Trophoblast cell (in vitro differentiated cells and primary cell): ENCODE measurements at regions not wholly inside any gene's neighbourhood (a gene's known extent, or its start where the extent isn't known, plus 50 kb on each side); places are given as distances from the start of the nearest gene placed in this dataset.
A peak's percentile ranks its signal among the peaks of the same experiment; 100 is the strongest.

Experiments
- DNase-seq, 2 donors: peaks; one replicate each; pipeline ENCODE4 v3.0.0-alpha.2; 2016
- H2AFZ ChIP-seq: 2 replicates; pipeline ENCODE4 v1.6.1; 2013; ENCODE audit warnings: low read length, moderate library complexity, mild to moderate bottlenecking; ENCODE audit not compliant: insufficient read depth, poor library complexity
- H2AK5ac ChIP-seq: 2 replicates; pipeline ENCODE4 v1.6.1; 2013; ENCODE audit warnings: mild to moderate bottlenecking, low read length
- H2BK120ac ChIP-seq: 2 replicates; pipeline ENCODE4 v1.6.1; 2013; ENCODE audit warnings: low read length, mild to moderate bottlenecking, moderate library complexity; ENCODE audit not compliant: insufficient read depth, poor library complexity
- H2BK12ac ChIP-seq: 2 replicates; pipeline ENCODE4 v1.6.1; 2013; ENCODE audit warnings: mild to moderate bottlenecking, low read length, moderate library complexity
- H2BK5ac ChIP-seq: 2 replicates; pipeline ENCODE4 v1.6.1; 2013; ENCODE audit warnings: low read length, low read depth, moderate library complexity, mild to moderate bottlenecking; ENCODE audit not compliant: poor library complexity
- H3K14ac ChIP-seq: 2 replicates; pipeline ENCODE4 v1.6.1; 2013; ENCODE audit warnings: mild to moderate bottlenecking, low read length
- H3K18ac ChIP-seq: 2 replicates; pipeline ENCODE4 v1.6.1; 2013; ENCODE audit warnings: mild to moderate bottlenecking, low read length
- H3K23ac ChIP-seq: 2 replicates; pipeline ENCODE4 v1.6.1; 2013; ENCODE audit warnings: low read length
- H3K27ac ChIP-seq: 2 replicates; pipeline ENCODE4 v1.5.1; 2013; ENCODE audit warnings: low read depth, mild to moderate bottlenecking, inconsistent platforms, low read length, moderate library complexity
- H3K27me3 ChIP-seq: 2 replicates; pipeline ENCODE4 v1.6.1; 2013; ENCODE audit warnings: inconsistent platforms, mild to moderate bottlenecking, low read length, moderate library complexity; ENCODE audit not compliant: insufficient read depth
- H3K36me3 ChIP-seq, 2 experiments: 1 replicate in 1 of 2; 2 replicates in 1 of 2; pipeline ENCODE4 v1.6.1; 2013; ENCODE audit warnings: low read length in 2 of 2, mild to moderate bottlenecking in 2 of 2, moderate library complexity in 1 of 2; ENCODE audit not compliant: insufficient read depth in 2 of 2, control insufficient read depth in 1 of 2
- H3K4ac ChIP-seq: 2 replicates; pipeline ENCODE4 v1.6.1; 2013; ENCODE audit warnings: low read depth, mild to moderate bottlenecking, low read length, moderate library complexity
- H3K4me1 ChIP-seq, 2 experiments: 1 replicate in 1 of 2; 2 replicates in 1 of 2; pipeline ENCODE4 v1.6.1; 2013; ENCODE audit warnings: low read length in 2 of 2, mild to moderate bottlenecking in 2 of 2, moderate library complexity in 1 of 2; ENCODE audit not compliant: insufficient read depth in 2 of 2, control insufficient read depth in 1 of 2
- H3K4me2 ChIP-seq: 2 replicates; pipeline ENCODE4 v1.6.1; 2013; ENCODE audit warnings: inconsistent platforms, mild to moderate bottlenecking, low read length, moderate library complexity
- H3K4me3 ChIP-seq: 2 replicates; pipeline ENCODE4 v1.5.1; 2013; ENCODE audit warnings: mild to moderate bottlenecking, low read depth, low read length, inconsistent platforms
- H3K79me1 ChIP-seq: one replicate; pipeline ENCODE4 v1.6.1; 2013; ENCODE audit warnings: low read length
- H3K79me2 ChIP-seq: 2 replicates; pipeline ENCODE4 v1.6.1; 2013; ENCODE audit warnings: low read length, mild to moderate bottlenecking; ENCODE audit not compliant: control insufficient read depth, insufficient read depth, poor library complexity
- H3K9ac ChIP-seq: 2 replicates; pipeline ENCODE4 v1.6.1; 2013; ENCODE audit warnings: mild to moderate bottlenecking, low read length
- H3K9me3 ChIP-seq: 2 replicates; pipeline ENCODE4 v1.6.1; 2013; ENCODE audit warnings: low read depth, mild to moderate bottlenecking, control low read depth, inconsistent platforms, low read length; ENCODE audit not compliant: insufficient read depth
- H4K12ac ChIP-seq: 2 replicates; pipeline ENCODE4 v1.6.1; 2013; ENCODE audit warnings: low read depth, mild to moderate bottlenecking, low read length, moderate library complexity
- H4K8ac ChIP-seq: 2 replicates; pipeline ENCODE4 v1.6.1; 2013; ENCODE audit warnings: low read depth, mild to moderate bottlenecking, low read length, moderate library complexity
- H4K91ac ChIP-seq: one replicate; pipeline ENCODE4 v1.6.1; 2013; ENCODE audit warnings: low read depth, mild to moderate bottlenecking, low read length, moderate library complexity
- WGBS: extraction: QIAGEN DNeasy Blood & Tissue Kit; methylation state at CpG from one replicate; pipeline ENCODE4 v1.1.7; 2013; ENCODE audit warnings: missing lambda C conversion rate; ENCODE audit not compliant: insufficient read length, insufficient coverage; ENCODE audit errors: extremely low coverage; 5-methylcytosine and 5-hydroxymethylcytosine counted together

- Histone ChIP-seq H3K9ac (no peak overlapping the region), H3K27ac (no peak overlapping the region), H3K18ac (no peak overlapping the region), H3K4me2 (no peak overlapping the region), H4K8ac (no peak overlapping the region), H3K36me3 (no peaks in the 10 kb centered on the region), H4K12ac (no peak overlapping the region), H3K27me3 (no peaks in the 10 kb centered on the region), H3K23ac (no peak overlapping the region), H3K4me1 (no peaks in the 10 kb centered on the region), H2BK120ac (no peak overlapping the region), H3K4me3 (no peak overlapping the region), H3K14ac (no peak overlapping the region), H3K4ac (no peak overlapping the region), H4K91ac (no peak overlapping the region), H2AK5ac (no peak overlapping the region), H3K79me2 (no peaks in the 10 kb centered on the region), H2BK5ac (no peak overlapping the region), H3K79me1 (no peaks in the 10 kb centered on the region), H2AFZ (no peak overlapping the region), H3K9me3 (no peaks in the 10 kb centered on the region), H2BK12ac (no peak overlapping the region)
- no CpG with 5 or more reads among the region's 2 CpGs for WGBS
- DNase-seq = peak in 1 of 2 donors; percentile 41
These were observed 748.1 kb downstream of the GBE1 start for GRCh38 chr3:81013360-81013759.

DNA sequence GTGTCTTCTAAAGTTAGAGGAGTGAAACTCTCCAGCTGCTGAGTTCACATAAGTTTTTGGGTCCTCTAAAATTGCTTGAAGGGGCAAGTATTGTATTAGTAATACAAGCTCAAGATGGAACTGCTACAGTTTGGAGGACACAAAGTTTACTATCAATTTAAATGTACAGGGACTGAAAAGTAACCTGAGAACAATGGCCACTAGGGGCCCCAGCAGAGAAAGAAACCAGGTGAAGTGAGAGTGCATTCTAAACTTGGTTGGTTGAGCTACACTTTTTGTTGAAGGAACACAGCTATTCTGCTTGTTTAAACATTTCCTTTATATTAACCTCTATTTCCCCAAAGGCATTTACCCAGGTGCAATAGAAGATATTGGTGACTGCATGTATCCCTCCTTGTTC is 755.5 kb downstream of the GBE1 start:
- Histone ChIP-seq H4K8ac (no peak overlapping the region), H3K36me3 (no peaks in the 10 kb centered on the region), H2BK120ac (no peak overlapping the region), H3K18ac (no peak overlapping the region), H3K4ac (no peak overlapping the region), H3K79me2 (no peaks in the 10 kb centered on the region), H3K27ac (no peak overlapping the region), H2BK5ac (no peak overlapping the region), H3K27me3 (no peaks in the 10 kb centered on the region), H4K91ac (no peak overlapping the region), H3K9me3 (no peaks in the 10 kb centered on the region), H4K12ac (no peak overlapping the region), H2AK5ac (no peak overlapping the region), H3K14ac (no peak overlapping the region), H2AFZ (no peak overlapping the region), H3K79me1 (no peaks in the 10 kb centered on the region), H3K23ac (no peak overlapping the region), H3K4me1 (no peaks in the 10 kb centered on the region), H3K9ac (no peak overlapping the region), H2BK12ac (no peak overlapping the region), H3K4me2 (no peak overlapping the region), H3K4me3 (no peak overlapping the region)
- DNase-seq = peak in 1 of 2 donors; percentile 45

DNA sequence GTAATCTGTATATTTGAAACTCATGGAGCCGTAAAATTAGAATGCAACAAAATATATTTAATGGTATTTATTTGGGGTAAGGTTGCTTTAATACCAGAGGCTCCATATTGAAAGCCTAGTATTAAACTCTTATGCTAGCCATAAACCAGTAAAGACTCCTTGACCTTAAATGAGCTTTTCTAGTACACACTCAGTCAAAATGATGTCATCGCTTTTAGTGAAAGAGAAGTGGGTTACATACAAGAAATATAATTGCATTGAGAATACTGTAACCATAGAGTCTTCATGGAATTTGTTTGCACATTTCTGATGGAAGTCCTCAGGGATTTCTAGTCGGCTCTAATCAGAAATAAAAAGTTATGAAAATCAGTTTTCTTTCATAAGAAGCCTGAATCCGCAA is 757.6 kb downstream of the GBE1 start:
- H3K9ac ChIP-seq = no peak overlapping the region
- WGBS = no CpG with 5 or more reads among the region's 4 CpGs
- H2BK120ac ChIP-seq = no peak overlapping the region
- H3K36me3 ChIP-seq = no peaks in the 10 kb centered on the region
- H2BK5ac ChIP-seq = no peak overlapping the region
- no peak overlapping the region for H3K4me2 ChIP-seq
- no peaks in the 10 kb centered on the region for H3K9me3 ChIP-seq
- no peak overlapping the region for H3K4me3 ChIP-seq
- no peak overlapping the region for H4K8ac ChIP-seq
- no peak overlapping the region for H3K4ac ChIP-seq
- H2AFZ ChIP-seq = no peak overlapping the region
- H2AK5ac ChIP-seq = no peak overlapping the region
- no peaks in the 10 kb centered on the region for H3K27me3 ChIP-seq
- no peak overlapping the region for H3K18ac ChIP-seq
- H3K23ac ChIP-seq = no peak overlapping the region
- no peak overlapping the region for H4K12ac ChIP-seq
- H3K79me2 ChIP-seq = no peaks in the 10 kb centered on the region
- no peak overlapping the region for H2BK12ac ChIP-seq
- no peak for DNase-seq
- H4K91ac ChIP-seq = no peak overlapping the region
- no peaks in the 10 kb centered on the region for H3K4me1 ChIP-seq
- H3K27ac ChIP-seq = no peak overlapping the region
- H3K14ac ChIP-seq = no peak overlapping the region
- H3K79me1 ChIP-seq = no peaks in the 10 kb centered on the region

GRCh38 chr3:81003008-81003645 is 758.3 kb downstream of the GBE1 start:
- Histone ChIP-seq H3K4me1 (no peaks in the 10 kb centered on the region), H3K79me2 (no peaks in the 10 kb centered on the region), H3K36me3 (no peaks in the 10 kb centered on the region), H3K14ac (no peak overlapping the region), H4K91ac (no peak overlapping the region), H3K27ac (no peak overlapping the region), H3K27me3 (no peaks in the 10 kb centered on the region), H3K79me1 (no peaks in the 10 kb centered on the region), H3K9me3 (no peaks in the 10 kb centered on the region), H3K18ac (no peak overlapping the region), H3K4ac (no peak overlapping the region), H3K9ac (no peak overlapping the region), H2BK5ac (no peak overlapping the region), H3K4me2 (no peak overlapping the region), H3K4me3 (no peak overlapping the region), H3K23ac (no peak overlapping the region), H4K12ac (no peak overlapping the region), H2BK120ac (no peak overlapping the region), H4K8ac (no peak overlapping the region), H2AFZ (no peak overlapping the region), H2AK5ac (no peak overlapping the region), H2BK12ac (no peak overlapping the region)
- no peak for DNase-seq
- no CpG with 5 or more reads among the region's 1 CpG for WGBS
